Right ventricle myocardium superior (tissue), 1 donor: ENCODE measurements at regions not wholly inside any gene's neighbourhood (a gene's known extent, or its start where the extent isn't known, plus 50 kb on each side); places are given as distances from the start of the nearest gene placed in this dataset.

Experiments used
- ATAC-seq: fragments of 200-7000 bp; cut with Tn5 transposase; one replicate; pipeline ENCODE4 v1.9.1; 2020; ENCODE audit warnings: mild to moderate bottlenecking; ENCODE audit not compliant: poor library complexity
- DNase-seq: peaks from one replicate; pipeline ENCODE4 v3.0.0-alpha.2; 2020
- intact Hi-C: fragments of 100-400 bp; cut with DNase I; formaldehyde crosslinking; loops from one replicate; pipeline ENCODE4 v1.11.2; 2022
- donor health status: DM: no; HTN: yes; CAD: no; lungs with severe emphysema.

DNA sequence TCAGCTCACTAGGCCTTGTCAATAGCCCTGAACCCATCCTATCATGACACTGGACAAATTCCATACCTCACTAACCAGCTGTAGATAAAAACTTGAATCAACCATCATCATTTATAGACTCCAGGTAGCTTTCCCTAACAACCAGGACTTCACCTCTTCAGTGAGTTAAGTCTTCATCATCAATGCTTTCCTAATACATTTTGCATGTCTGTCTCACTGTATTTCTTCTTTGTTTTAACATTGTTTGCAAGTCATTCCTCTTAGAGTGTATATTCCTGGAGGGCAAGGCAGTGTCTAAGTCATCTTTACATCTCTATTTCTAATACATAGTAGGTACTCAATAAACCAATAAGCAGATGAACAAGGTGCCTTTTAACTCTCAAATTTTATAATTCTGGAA lies 123.4 kb upstream of the RFC3 start:
- intact Hi-C loops: no loop called here
- ATAC-seq (no peak), DNase-seq (no peak)

DNA sequence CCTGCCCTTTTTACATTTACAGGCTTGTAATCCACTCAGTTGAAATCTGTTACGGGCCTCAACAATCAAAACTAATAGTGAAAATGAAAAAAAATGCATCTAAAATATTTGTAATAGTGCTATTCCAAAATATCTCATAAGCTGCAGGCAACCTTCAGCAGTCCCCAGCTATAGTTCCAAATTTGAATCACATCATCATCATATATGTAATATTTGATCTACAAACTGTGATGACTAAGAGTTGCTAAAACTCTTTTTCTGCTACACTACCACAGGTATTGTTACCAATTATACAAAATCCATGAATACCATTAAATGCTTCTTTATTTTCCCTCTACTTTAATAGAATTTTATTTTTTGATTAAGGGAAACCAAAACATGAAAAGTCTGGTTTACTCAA lies 121.4 kb upstream of the RFC3 start:
- no peak for DNase-seq
- no peak for ATAC-seq
- intact Hi-C loops: no loop called here

DNA sequence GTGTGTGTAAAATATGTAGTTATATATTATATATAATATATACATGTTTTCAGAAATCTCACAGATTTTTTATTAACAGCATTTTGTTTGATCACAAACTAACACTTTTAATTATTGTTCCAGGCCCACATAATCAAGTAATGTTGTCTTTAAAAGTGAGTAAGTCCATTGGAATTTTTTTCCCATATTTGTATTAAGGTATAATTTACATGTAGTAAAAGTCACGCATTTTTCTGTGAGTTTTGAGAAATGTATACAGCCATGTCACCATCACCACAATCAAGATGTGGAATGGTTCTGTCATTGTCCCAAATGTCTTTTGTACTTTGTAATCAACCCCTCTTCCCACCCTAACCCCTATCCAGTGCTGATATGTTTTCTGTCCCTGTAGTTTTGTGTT lies 120.0 kb upstream of the RFC3 start:
- intact Hi-C loops: no loop called here
- ATAC-seq (no peak), DNase-seq (no peak)

DNA sequence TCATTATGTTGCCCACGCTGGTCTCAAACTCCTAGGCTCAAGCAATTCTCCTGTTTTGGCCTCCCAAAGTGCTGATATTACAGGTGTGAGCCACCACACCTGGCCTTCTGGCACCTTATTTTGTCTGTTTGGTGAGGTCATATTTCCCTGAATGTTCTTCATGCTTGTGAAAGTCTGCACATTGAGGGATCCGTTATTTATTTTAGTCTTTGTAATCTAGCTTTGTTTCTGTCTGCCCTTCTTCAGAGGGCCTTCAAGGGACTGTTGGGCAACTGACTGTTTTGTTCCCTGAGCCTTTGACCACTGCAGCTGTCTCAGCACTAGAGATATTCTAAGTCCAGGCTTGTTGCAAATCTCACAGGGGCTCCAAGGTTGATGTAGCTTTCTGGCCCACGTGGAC lies 110.5 kb upstream of the RFC3 start:
- intact Hi-C loops: no loop called here
- DNase-seq (no peak), ATAC-seq (no peak)

DNA sequence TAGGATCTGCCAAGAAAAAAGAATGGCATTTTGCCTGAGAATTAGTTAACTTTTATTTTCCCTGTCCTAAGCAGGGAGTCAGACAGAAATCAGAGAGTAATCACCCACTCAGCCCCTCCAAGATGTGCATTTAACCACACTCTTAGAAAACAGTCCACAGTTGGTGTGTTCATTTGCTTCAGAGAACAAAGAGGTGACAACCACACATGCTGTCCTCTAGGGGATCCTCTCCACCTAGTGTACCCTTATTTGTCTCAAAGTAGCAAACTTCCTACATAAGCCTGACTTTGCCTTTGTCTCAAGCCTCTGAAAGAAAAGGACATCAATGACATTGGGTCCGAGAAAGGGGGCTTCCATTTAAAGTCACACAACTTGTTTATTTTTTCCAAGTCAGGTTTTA lies 107.0 kb upstream of the RFC3 start:
- no peak for ATAC-seq
- intact Hi-C loops: no loop called here
- no peak for DNase-seq

DNA sequence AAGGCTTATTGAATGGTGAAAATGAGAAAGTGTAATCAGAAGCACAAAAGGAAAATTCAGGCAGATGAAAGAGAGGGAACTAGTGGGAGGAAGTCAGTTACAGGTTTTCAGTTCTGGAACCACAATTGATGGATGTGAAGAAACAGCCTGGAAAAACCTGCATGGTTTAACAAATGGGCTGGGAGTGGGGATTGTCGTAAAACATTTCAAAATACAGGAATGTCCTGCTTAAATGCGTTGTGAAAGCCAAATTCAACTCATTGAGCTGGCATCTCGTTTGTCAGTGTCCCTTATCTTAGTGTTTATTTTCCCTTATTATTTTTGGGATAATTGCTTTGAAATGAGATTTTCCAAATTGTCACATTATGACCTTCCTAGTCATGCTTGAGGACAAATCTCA lies 106.5 kb upstream of the RFC3 start:
- DNase-seq: no peak
- intact Hi-C loops: no loop called here

DNA sequence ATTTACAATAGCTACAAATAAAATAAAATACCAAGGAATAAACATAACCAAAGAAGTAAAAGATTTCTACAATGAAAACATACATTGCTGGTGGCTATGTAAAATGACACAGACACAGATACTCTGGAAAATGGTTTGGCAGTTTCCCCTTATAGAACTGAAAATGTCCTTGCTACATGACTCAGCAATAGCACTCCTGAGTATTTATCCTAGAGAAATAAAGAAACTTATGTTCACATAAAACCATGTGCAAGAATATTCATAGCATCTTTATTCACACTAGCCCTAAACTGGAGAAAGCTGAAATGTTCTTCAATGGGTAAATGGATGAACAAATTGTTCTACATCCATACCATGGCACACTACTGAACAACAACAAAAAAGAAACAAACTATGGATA lies 100.2 kb upstream of the RFC3 start:
- ATAC-seq (no peak), DNase-seq (no peak)
- intact Hi-C loops: no loop called here

More for the DNA sequence above, 106.5 kb upstream of the RFC3 start:
- ATAC-seq: no peak

DNA sequence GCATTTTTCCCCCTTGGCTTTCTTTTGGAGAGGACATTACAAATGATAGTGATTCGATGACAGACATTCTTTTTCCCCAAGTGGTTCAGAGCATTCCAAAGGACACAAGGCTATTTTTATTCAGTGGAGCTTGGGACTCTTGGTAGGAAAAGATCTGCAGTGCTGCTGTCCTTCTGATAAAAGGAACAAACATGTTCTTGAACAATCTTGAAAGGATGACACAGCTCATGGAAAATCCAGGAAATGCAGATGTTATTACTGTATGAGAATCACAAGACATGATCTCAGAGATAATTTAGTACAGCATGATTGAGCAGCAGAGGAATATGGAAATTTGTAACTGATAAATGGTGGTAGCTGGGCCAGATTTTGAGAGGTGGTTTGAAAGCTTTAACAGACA lies 96.2 kb upstream of the RFC3 start:
- DNase-seq (no peak), ATAC-seq (peak; percentile 71)

DNA sequence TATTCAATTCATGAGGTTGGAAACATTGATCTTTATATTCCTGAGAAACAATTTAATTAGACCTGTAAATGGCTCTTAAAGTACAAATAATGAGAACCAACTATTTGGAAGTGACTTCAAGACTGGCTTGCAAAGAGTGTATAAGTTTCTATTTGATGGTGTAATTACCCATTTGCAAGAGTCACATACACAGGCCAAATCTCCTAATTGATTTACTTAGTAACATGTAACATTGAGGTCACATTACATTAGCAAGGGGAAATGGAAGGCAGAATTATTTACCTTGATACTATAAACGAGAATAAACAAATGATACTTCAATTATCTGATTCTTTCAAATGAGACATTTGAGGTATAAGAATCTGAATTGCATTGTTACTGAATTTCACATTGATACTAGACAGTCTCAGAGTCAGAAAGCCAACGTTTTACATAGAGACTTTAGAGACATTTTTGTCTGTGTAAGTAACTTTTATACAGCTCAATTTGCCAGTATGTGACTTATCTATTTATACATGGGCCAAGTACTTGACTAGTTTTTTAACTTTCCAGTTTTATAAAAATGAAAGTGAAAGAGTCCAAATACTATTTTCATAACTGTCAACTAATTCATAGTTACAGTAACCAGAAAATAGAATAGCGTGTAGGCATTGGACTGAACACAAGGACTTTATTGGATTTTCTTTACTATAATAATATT lies 95.6 kb upstream of the RFC3 start:
- ATAC-seq (peak; percentile 9), DNase-seq (no peak)
- intact Hi-C loops: loop anchor here (5.0 to 10.0 kb wide), 3 partner anchors 110 to 368 kb away; no protein-coding TSS in a partner anchor

More for the DNA sequence above, 96.2 kb upstream of the RFC3 start:
- intact Hi-C loops: loop anchor here (5.0 to 10.0 kb wide), 3 partner anchors 109 to 367 kb away; no protein-coding TSS in a partner anchor

DNA sequence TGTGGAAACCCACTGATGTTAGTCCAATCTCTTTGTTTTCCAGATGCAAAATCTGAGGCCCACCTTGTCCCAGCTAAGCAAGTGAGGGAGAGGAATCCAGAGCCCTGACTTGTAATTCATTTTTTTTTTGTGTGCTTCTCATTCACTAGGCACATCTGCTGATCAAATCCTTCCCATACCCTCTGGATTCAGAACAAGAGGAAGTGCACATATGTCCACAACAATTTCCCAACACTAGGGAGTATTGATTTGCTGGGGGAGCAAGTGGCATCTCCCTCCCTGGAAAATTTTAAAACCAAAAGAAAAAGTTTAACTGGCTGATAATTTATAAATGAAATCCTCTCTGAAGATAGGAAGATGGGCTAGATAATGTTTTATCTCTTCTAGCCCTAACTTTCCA lies 94.6 kb upstream of the RFC3 start:
- intact Hi-C loops: loop anchor here (5.0 to 10.0 kb wide), 3 partner anchors 111 to 369 kb away; no protein-coding TSS in a partner anchor
- ATAC-seq: peak; percentile 6

DNA sequence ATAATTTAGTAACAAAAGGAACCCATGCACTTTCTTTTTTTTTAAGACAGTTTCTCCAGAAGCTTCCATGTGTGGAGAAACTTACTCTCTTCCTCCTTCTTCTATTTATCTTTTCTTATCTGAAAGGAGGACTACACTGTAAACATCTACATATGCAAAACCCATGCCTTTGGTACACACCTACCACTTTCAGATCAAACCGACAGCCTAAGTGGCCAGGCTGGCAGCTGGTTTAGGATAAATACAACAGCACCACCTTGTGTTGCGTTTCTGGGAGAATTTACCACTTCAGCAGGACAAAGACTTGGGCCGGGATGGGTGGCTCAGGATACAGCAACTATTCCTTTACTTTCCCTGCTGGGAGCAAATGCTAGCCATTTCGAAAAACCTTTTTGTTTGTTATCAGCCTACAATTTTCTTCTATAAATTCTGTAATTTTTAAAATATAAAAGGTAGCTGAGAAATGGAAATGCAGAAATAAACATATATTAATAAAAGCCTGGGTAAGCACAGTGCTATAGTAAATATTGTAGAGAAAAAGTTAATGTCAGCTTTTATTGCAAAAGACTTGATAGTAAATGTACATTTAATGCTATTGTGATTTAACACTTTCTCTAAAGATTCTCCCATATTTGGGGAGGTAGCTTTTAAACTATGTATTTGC lies 94.0 kb upstream of the RFC3 start:
- intact Hi-C loops: loop anchor here (5.0 to 10.0 kb wide), 3 partner anchors 112 to 369 kb away; no protein-coding TSS in a partner anchor
- DNase-seq (peak; percentile 68), ATAC-seq (peak; percentile 87)

More for the DNA sequence above, 94.6 kb upstream of the RFC3 start:
- no peak for DNase-seq

DNA sequence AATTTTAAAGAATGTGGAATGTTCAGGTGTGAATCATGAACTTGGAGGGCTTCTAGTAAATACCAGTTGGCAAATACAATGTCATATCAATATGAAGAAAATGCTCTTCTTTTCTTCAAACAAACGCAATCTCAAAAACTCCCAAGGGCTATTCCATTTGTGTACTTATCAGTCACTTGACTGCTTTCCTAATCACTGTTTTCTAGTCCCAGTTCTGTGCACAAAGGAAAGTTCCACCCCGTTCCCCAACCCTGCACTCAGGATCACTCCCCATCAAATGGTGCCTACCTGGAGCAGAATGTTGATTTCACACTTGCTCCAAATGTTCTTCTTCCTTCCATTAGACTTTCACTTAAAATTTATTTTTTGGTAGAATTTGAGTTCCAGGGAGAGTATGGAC lies 92.6 kb upstream of the RFC3 start:
- ATAC-seq (no peak), DNase-seq (no peak)
- intact Hi-C loops: loop anchor here (10.0 kb wide), 1 partner anchor 371 kb away; no protein-coding TSS in a partner anchor

DNA sequence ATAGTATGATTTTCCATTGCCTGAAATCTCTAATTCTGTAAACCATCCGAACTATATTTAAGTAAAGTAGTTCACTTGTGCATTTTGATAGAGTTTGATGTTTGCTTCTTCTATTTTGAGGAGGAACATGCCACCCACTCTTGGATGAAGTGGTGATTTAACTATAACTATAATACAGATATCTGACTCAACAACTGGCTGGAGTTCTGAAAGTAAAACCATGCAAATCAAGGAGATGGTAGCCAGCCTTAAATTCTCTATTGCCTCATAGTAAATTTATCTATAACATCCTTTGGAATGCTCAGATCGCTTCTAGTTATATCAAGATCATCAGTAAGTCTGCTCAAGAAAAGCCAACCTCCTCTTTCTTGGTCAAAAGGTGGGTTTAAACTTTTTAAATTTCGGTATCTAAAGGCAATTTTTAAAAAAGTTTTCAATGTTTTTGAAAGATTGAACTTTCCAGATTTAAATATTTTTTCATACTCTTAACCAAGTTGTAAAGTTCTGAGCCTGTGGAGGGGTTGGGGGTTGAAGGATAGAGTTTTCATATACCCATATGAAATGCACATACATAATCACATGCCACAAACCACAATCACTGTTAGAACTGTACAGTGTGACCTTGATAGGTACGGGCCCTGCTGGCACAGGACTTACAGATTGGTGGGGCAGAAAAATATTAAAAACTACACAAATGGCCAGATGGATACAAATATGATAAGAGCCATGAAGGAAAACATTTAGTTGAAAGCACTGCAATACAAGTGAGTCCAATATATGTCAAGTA lies 90.5 kb upstream of the RFC3 start:
- intact Hi-C loops: loop anchor here (10.0 kb wide), 1 partner anchor 373 kb away; no protein-coding TSS in a partner anchor
- no peak for ATAC-seq
- no peak for DNase-seq

DNA sequence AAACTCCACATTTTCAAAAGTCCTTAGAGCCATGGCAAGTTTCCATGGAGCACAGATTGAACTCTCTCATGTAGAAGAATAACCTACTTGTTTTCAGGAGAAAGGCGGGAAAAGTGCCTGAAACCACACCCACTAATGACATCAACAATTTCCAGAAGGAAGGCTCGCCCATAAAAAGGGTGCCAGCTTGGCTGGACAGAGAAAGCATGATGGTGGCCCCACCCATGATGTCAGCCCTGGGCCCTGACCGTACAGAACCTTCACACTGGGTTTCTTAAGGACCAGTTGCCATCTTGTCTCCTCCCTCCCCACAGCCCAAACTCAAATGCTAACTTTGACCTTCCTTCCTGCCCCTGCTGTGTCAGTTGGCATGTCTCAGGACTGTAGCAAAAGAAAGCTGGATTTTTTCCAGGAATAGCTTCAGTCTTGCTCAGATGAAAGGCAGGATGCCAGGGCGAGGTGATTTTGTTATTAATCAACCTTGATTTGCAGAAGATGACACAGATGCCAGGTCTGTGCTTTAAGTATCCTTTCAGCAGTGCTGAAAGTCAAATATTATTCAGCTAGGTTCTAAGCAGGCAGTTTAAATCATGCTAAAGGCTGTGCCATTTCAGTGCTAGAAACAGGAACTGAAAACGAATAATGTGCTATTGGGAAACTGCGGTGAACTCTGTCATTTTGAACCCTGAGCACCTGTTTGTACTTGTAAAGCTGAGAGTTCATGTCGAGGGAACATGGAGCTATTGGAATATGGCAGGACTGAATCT lies 89.5 kb upstream of the RFC3 start:
- ATAC-seq (peak; percentile 58), DNase-seq (peak; percentile 75)
- intact Hi-C loops: loop anchor here (10.0 kb wide), 1 partner anchor 374 kb away; no protein-coding TSS in a partner anchor

DNA sequence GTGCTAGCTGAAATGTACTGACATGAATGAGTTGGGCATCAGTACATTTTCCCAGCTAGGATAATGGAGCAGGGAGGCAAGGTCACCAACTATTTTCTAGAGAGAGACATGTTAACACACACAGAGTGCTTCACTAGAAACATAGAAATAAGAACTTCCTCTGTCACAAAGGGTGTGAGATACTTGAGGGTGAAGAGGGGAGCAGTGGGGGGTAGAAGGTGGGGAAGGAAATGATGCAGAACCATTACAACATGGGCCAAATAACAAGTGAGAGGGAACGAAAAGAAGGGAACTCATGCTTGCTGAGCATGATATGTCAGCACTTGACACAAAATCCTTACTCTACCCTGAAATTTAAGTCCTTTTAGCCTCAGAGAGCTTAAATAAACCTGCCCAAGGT lies 87.8 kb upstream of the RFC3 start:
- DNase-seq: no peak
- intact Hi-C loops: no loop called here

DNA sequence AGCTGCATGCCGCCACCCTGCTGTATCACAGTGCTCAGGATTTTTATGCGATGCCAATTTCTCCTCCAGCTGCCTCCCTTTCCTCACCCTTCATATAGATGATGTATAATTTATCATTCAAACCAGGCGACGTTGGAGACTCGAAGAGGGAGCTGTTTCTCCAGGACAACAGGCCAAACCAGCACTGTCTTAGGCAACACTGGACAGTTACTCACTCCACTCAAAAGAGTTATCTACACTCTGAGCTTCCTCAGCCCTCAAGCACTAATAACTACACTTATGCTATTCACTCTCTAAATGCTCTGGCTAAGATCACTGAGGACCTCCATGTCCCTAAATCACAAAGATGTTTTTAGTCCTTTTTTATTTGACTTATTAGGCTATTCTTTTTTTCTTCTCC lies 87.3 kb upstream of the RFC3 start:
- ATAC-seq (no peak), DNase-seq (no peak)
- intact Hi-C loops: no loop called here

More for the DNA sequence above, 87.8 kb upstream of the RFC3 start:
- peak; percentile 40 for ATAC-seq

DNA sequence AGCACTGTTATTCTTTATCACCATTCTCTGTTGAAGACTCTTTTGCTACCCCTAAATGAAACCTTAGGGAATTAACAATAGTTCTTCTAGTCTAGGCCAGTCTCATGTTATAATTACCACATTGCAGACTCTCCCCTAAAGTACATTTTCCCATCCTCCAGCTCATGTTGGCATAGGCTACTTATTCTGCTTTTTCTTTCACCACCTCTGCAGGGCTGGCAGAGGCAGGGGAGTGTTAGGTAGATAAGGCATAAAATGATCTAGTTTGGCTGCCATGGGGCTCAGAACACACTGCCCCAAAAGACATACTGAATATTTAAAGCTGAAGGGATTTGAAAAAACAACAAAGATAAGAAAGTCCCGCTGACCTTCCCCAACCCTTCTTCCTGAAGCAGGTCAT lies 82.7 kb upstream of the RFC3 start:
- intact Hi-C loops: no loop called here
- no peak for DNase-seq
- ATAC-seq: peak; percentile 67

DNA sequence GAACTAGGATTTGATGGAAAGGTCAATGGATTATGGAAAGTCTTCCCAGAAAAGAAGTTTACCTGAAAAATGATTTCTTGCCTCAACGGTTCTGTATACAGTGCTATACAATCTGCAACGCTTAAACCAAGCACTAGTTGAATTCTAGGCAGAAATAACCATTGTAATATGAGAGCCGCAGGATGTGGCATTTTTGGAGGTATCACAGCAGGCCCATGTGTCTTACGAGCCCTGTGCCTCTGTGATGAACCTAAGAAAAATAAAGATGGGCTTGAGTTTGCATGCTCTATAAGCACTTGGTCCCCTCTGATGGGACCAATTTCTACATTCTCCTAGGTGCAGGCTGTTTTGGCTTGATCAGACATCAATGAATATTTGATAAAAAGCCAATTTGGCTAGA lies 78.7 kb upstream of the RFC3 start:
- DNase-seq (no peak), ATAC-seq (no peak)
- intact Hi-C loops: no loop called here

DNA sequence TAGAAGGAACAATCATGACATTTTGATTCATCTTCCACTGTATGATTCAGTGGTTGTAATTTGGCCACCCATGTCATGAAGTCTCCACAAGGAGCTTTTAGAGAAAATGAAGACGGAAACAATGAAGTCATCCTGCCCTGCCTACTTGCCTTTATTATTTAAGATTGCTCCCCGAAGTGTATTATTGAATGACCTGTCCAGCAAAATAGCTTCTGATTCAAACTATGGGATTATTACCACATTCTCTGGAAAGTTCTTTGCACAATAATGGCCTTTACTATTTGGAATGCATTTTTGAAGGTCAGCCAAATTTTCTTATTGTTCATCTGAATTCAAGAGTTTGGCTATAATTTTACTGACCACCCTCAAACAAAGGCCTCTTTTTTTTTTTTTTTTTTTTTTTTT lies 77.8 kb upstream of the RFC3 start:
- DNase-seq (no peak), ATAC-seq (no peak)
- intact Hi-C loops: no loop called here
